AG20443 (cell line): ENCODE measurements at regions not wholly inside any gene's neighbourhood (a gene's known extent, or its start where the extent isn't known, plus 50 kb on each side); places are given as distances from the start of the nearest gene placed in this dataset.
"Not testable (repeated sequence)": the region's sequence is repeated elsewhere in the genome, so short reads cannot be mapped to it uniquely, and the experiment has no call there.

Source experiments
- DNase-seq: peaks from one replicate; pipeline ENCODE4 v3.0.0; 2012; ENCODE audit warnings: low spot score, mixed read lengths

- no peak for DNase-seq
Measured at GRCh38 chr10:6984971-6985370, 404.9 kb upstream of the PRKCQ start.

- not testable (repeated sequence) for DNase-seq
Measured at GRCh38 chr10:6984016-6984415, 403.9 kb upstream of the PRKCQ start.

- no peak for DNase-seq
Measured at GRCh38 chr10:6980353-6980752, 400.3 kb upstream of the PRKCQ start.

- DNase-seq, result no peak
Measured at GRCh38 chr10:6979371-6979770, 399.3 kb upstream of the PRKCQ start.

- DNase-seq, result no peak
Measured at GRCh38 chr10:6978187-6978627, 398.1 kb upstream of the PRKCQ start.

GRCh38 chr10:6977398-6978186, 397.5 kb upstream of the PRKCQ start:
- DNase-seq, result no peak

GRCh38 chr10:6973899-6974298, 393.8 kb upstream of the PRKCQ start:
- DNase-seq, result no peak

GRCh38 chr10:6972226-6972625, 392.1 kb upstream of the PRKCQ start:
- no peak for DNase-seq

- no peak for DNase-seq
Measured at GRCh38 chr10:6969659-6970058, 389.6 kb upstream of the PRKCQ start.

GRCh38 chr10:6964543-6964942, 384.5 kb upstream of the PRKCQ start:
- DNase-seq, result no peak

- DNase-seq, result no peak
Measured at GRCh38 chr10:6962576-6962975, 382.5 kb upstream of the PRKCQ start.

- DNase-seq, result no peak
Measured at GRCh38 chr10:6958711-6959110, 378.6 kb upstream of the PRKCQ start.

GRCh38 chr10:6958254-6958653, 378.2 kb upstream of the PRKCQ start:
- no peak for DNase-seq

- no peak for DNase-seq
Measured at GRCh38 chr10:6957851-6958250, 377.8 kb upstream of the PRKCQ start.

- no peak for DNase-seq
Measured at GRCh38 chr10:6956562-6956961, 376.5 kb upstream of the PRKCQ start.

GRCh38 chr10:6953271-6953801, 373.3 kb upstream of the PRKCQ start:
- DNase-seq, result no peak

GRCh38 chr10:6951732-6952131, 371.7 kb upstream of the PRKCQ start:
- DNase-seq, result no peak

GRCh38 chr10:6950133-6950532, 370.1 kb upstream of the PRKCQ start:
- no peak for DNase-seq

- DNase-seq, result no peak
Measured at GRCh38 chr10:6944436-6944835, 364.4 kb upstream of the PRKCQ start.

- no peak for DNase-seq
Measured at GRCh38 chr10:6938384-6938783, 358.3 kb upstream of the PRKCQ start.

- DNase-seq, result no peak
Measured at GRCh38 chr10:6936931-6937330, 356.9 kb upstream of the PRKCQ start.

- DNase-seq, result no peak
Measured at GRCh38 chr10:6929148-6929830, 349.2 kb upstream of the PRKCQ start.

GRCh38 chr10:6928586-6928985, 348.5 kb upstream of the PRKCQ start:
- no peak for DNase-seq
